ENCODE measurements at regions not wholly inside any gene's neighbourhood (a gene's known extent, or its start where the extent isn't known, plus 50 kb on each side); places are given as distances from the start of the nearest gene placed in this dataset.

GRCh38 chr10:35696392-35697287 is 54.5 kb upstream of the FZD8 start:
- H3K79me2 ChIP-seq (ENCODE audit: control insufficient read depth, insufficient read depth, low read length), result no peaks in the 10 kb centered on the region
- H3K9ac ChIP-seq (replicated peaks; ENCODE audit: extremely low read depth, insufficient read depth, low read length), result no peak overlapping the region
- POLR2A ChIA-PET, result no interaction called here
- H3K27ac ChIP-seq (ENCODE audit: insufficient read depth, low read depth, low read length), result no peak overlapping the region
- no TSS peak for BruUV-seq (replicated peaks)
- CTCF ChIA-PET, result interaction anchor here (1.2 kb wide), 1 partner anchor 220 kb away, joined by 3 read pairs; no protein-coding TSS in a partner anchor
- H3K27me3 ChIP-seq (ENCODE audit: control insufficient read depth in 2 of 2, insufficient read depth in 2 of 2, low read length in 2 of 2), result no peaks in the 10 kb centered on the region
- no peak for DNase-seq (ENCODE audit: low read depth, low spot score)
- no peaks in the 10 kb centered on the region for H3K9me1 ChIP-seq (replicated peaks; ENCODE audit: control insufficient read depth, extremely low read depth, insufficient read depth, low read length)
- H2AFZ ChIP-seq (ENCODE audit: low read depth, low read length), result no peak overlapping the region
- TF ChIP-seq MAX (IDR thresholded peaks at IDR 0.05; ENCODE audit: insufficient read depth, insufficient read length) (no peak), JUN (IDR thresholded peaks at IDR 0.05; ENCODE audit: borderline replicate concordance, insufficient read depth, insufficient read length, low read depth) (no peak), MYC (IDR thresholded peaks at IDR 0.05; ENCODE audit: low read depth, low read length) (no peak), FOS (IDR thresholded peaks at IDR 0.05; ENCODE audit: borderline replicate concordance, insufficient read depth, low read length) (no peak), POLR2A (IDR thresholded peaks at IDR 0.05; ENCODE audit: low read depth, low read length) (no peak), POLR2AphosphoS5 (IDR thresholded peaks at IDR 0.05; ENCODE audit: insufficient read depth, low read depth, low read length) (no peak), EZH2 (IDR thresholded peaks at IDR 0.05; ENCODE audit: borderline replicate concordance, low read depth, low read length, severe bottlenecking) (no peak), GATA2 (IDR thresholded peaks at IDR 0.05; ENCODE audit: insufficient read depth, insufficient read length, low read depth, low read length) (no peak), CTCF (IDR thresholded peaks at IDR 0.05; ENCODE audit: extremely low read depth in 1 of 2, insufficient read depth in 1 of 2, low read depth in 1 of 2, low read length in 2 of 2) (no peak)
- dilution Hi-C loops (cut with MboI; ENCODE audit: extremely low pct_ligation_motif_present, low sequenced_read_pairs) (no loop called here), intact Hi-C loops (cut with micrococcal nuclease) (no loop called here)
- no peaks in the 10 kb centered on the region for H3K9me3 ChIP-seq (replicated peaks; ENCODE audit: control insufficient read depth, insufficient read depth, low read length)
- H3K4me3 ChIP-seq (replicated peaks in 1 of 3; ENCODE audit: insufficient read depth in 1 of 3, low read depth in 1 of 3, low read length in 3 of 3), result no peak overlapping the region
- no peak for FAIRE-seq
- no peaks in the 10 kb centered on the region for H3K4me1 ChIP-seq (ENCODE audit: control insufficient read depth, extremely low read depth, insufficient read depth, low read length)
- no peak overlapping the region for H3K4me2 ChIP-seq (ENCODE audit: insufficient read depth, low read length)
- H3K36me3 ChIP-seq (ENCODE audit: control insufficient read depth in 2 of 2, extremely low read depth in 1 of 2, insufficient read depth in 2 of 2, low read length in 2 of 2), result no peaks in the 10 kb centered on the region
- no peaks in the 10 kb centered on the region for H4K20me1 ChIP-seq (replicated peaks; ENCODE audit: control insufficient read depth, extremely low read depth, insufficient read depth, low read length)

Data from endothelial cell of umbilical vein (primary cell).